LNCaP clone FGC (cell line): ENCODE measurements at regions not wholly inside any gene's neighbourhood (a gene's known extent, or its start where the extent isn't known, plus 50 kb on each side); places are given as distances from the start of the nearest gene placed in this dataset.

ENCODE experiments used
- DNase-seq: peaks from one replicate; pipeline ENCODE4 v3.0.0-alpha.2; 2011; ENCODE audit warnings: low read depth
- H3K4me3 ChIP-seq: 2 replicates; pipeline ENCODE4 v1.5.1; 2011; ENCODE audit warnings: mild to moderate bottlenecking, low read depth, low read length, control low read depth
- TF ChIP-seq, protein P1 (sequence below): IDR thresholded peaks from 2 replicates; pipeline ENCODE4 v1.5.1; 2012; ENCODE audit warnings: mild to moderate bottlenecking; ENCODE audit not compliant: control insufficient read depth, insufficient read depth; ENCODE audit errors: extremely low read depth

DNA sequence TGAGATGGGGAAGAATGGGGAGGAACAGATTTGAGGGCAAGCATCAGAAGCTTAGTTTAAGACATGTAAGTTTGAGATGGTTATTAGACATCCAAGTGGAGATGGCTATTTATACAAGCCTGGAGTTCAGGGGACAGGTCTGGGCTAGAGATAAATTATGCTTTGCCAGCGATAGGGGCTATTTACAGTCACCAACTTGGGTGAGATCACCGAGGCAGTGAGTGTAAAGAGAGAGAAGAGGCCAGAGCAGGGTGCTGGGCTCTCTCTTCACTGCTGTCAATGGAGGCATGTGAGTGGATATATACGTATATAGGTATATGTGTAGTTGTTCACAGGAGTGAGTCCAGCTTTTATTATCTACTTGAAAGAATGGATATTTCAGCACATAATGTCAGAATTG, 81.0 kb downstream of the QPCT start:
- TF ChIP-seq, protein P1, sequence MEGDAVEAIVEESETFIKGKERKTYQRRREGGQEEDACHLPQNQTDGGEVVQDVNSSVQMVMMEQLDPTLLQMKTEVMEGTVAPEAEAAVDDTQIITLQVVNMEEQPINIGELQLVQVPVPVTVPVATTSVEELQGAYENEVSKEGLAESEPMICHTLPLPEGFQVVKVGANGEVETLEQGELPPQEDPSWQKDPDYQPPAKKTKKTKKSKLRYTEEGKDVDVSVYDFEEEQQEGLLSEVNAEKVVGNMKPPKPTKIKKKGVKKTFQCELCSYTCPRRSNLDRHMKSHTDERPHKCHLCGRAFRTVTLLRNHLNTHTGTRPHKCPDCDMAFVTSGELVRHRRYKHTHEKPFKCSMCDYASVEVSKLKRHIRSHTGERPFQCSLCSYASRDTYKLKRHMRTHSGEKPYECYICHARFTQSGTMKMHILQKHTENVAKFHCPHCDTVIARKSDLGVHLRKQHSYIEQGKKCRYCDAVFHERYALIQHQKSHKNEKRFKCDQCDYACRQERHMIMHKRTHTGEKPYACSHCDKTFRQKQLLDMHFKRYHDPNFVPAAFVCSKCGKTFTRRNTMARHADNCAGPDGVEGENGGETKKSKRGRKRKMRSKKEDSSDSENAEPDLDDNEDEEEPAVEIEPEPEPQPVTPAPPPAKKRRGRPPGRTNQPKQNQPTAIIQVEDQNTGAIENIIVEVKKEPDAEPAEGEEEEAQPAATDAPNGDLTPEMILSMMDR = no peak
- DNase-seq = no peak
- H3K4me3 ChIP-seq = no peak overlapping the region

DNA sequence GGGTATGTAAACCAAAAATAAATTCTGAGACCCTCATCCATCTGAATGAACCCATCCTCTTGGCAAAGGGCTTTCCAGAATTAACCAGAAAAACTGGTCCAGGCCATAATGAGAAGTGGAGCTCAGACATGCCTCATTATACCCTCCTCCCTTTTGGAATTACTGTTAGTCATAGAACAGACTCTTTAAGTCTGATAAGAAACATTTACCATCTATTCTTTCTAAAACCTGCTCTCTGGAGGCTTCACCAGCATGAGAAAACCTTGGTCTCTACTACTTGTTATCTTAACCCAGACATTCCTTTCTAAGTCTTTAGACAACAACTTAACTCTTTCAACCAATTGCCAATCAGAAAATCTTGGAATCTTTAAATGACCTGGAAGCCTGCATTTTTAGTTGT, 82.8 kb downstream of the QPCT start:
- TF ChIP-seq, protein P1 = no peak
- no peak overlapping the region for H3K4me3 ChIP-seq
- no peak for DNase-seq

DNA sequence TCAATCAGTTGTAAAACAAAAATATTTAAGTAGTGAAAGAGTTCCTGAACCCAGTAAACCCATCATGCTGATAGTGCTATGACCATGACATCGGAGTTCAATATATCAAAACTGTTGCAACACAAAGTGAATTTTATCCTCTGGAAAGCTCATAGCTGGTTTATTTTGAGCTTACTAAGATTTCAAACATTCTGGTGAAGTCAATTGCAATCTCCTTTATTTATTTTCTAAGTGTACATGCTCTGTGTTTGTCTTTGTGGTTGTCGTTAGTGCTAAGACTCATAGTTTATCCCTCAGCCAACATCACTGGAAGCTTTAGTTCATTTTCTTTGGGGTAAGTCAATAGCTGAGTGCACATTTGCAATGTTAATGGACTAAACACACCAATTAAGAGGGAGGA, 91.9 kb downstream of the QPCT start:
- no peak for DNase-seq
- TF ChIP-seq, protein P1 = no peak
- no peak overlapping the region for H3K4me3 ChIP-seq

DNA sequence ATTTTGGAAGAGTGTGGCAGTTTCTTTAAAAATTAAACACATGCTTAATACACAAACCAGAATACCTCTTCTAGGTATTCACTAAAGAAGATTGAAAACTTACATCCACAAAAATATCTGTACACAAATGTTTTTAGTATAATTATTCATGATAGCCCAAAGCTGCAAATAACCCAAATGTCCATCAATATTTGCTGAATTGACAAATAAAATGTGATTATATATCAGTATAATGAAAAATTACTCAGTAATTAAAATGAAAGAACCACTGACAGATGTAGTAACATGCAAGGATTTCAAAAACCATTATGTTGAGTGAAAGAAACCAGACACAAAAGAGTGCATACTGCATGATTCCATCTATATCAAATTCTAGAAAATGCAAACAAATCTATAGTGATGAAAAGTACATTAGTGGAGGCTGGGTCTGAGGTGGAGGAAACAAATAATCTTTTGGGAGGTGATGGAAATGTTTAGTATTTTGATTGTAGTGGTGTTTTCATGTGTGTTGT, 94.8 kb downstream of the QPCT start:
- H3K4me3 ChIP-seq = no peak overlapping the region
- TF ChIP-seq, protein P1 = no peak
- DNase-seq = no peak

DNA sequence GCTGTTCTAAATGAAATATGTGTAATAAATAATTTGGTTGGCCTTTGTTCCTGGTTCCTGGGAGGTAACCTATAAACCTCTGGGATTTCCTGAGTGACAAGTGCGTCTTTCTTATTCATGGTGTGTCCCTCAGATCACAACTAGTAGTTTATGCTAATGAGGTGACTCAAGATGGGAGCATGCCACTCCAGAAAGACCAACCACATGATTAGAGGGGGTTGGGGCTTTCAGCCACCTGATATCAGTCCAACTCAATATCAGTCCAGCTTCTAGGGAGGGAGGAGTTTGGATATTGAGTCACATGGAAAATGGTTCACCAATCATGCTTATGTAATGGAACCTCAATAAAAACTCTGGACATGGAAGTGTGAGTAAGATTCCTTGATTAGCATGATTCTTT, 96.6 kb downstream of the QPCT start:
- no peak for DNase-seq
- H3K4me3 ChIP-seq = no peak overlapping the region
- TF ChIP-seq, protein P1 = no peak

DNA sequence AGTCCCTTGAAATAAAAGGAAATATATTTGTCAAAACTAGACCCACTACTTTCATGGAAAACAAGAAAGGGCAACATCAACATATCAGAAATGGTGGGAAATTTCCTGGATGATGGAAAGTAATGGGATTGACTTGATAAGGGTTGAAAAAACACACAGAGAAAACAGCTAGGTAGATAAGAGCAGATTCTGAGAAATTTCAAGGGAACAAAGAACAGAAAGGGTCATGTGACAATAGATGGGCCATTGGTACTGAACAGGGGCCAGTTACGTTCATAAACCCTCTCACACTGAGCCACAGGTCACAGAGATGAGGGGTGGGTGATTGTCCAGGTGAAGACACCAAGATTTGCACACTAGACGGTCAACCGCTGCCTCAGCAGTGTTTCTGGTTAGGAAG, 98.7 kb downstream of the QPCT start:
- H3K4me3 ChIP-seq = no peak overlapping the region
- DNase-seq = no peak
- TF ChIP-seq, protein P1 = no peak

DNA sequence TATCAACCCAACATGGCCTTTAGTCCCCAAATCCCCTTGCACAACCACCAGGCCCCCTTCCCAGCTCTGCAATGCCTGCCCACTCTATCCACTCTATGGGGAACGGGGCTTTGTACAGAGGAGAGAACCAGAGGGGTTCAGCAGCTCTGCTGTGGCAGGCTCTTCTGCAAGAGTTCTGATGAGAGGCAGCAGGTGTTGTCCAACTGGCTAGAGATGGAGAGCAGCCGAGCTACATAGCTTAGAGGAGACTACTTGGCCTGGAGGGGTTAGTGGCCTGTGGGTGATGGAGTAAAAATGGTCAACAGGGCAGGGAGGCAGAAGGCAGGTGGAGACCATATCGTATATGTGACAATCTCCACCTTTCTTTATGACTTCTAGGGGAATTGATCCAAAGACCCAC, 103.0 kb downstream of the QPCT start:
- H3K4me3 ChIP-seq = no peak overlapping the region
- TF ChIP-seq, protein P1 = no peak
- DNase-seq = no peak
